ENCODE measurements at regions not wholly inside any gene's neighbourhood (a gene's known extent, or its start where the extent isn't known, plus 50 kb on each side); places are given as distances from the start of the nearest gene placed in this dataset.

- Histone ChIP-seq H3K79me2 (replicated peaks; ENCODE audit: insufficient read depth) (no peaks in the 10 kb centered on the region), H3K36me3 (ENCODE audit: insufficient read depth) (no peaks in the 10 kb centered on the region), H3K27ac (ENCODE audit: low read depth) (no peak overlapping the region), H3K9me2 (ENCODE audit: insufficient read depth) (0 out of 2 replicates have a peak, but pooled peaks cover 7% of the 10 kb centered on the region), H3K27me3 (ENCODE audit: insufficient read depth) (no peaks in the 10 kb centered on the region), H3K4me1 (ENCODE audit: insufficient read depth) (no peaks in the 10 kb centered on the region), H3F3A (replicated peaks; ENCODE audit: low read depth) (no peaks in the 10 kb centered on the region), H3K4me3 (no peak overlapping the region), H4K20me1 (replicated peaks; ENCODE audit: insufficient read depth) (no peaks in the 10 kb centered on the region), H2AFZ (no peak overlapping the region), H3K4me2 (no peak overlapping the region)
- no peak for ATAC-seq
- Mint-ChIP-seq H3K9me3 (peaks cover 26% of the 10 kb centered on the region), H3K4me3 (no peak overlapping the region), H3K4me1 (no peaks in the 10 kb centered on the region), H3K36me3 (ENCODE audit: low read depth) (peaks cover 17% of the 10 kb centered on the region), H3K27ac (no peak overlapping the region), H3K27me3 (ENCODE audit: insufficient read depth, low read depth, poor library complexity) (no peaks in the 10 kb centered on the region)
- no peak for DNase-seq (ENCODE audit: low spot score)
- TF ChIP-seq REST (IDR thresholded peaks at IDR 0.05; ENCODE audit: unreplicated experiment) (no peak), ZNF462 (CRISPR knock-in tag; IDR thresholded peaks at IDR 0.05) (no peak), STAT1 (IDR thresholded peaks at IDR 0.05; ENCODE audit: unreplicated experiment) (no peak)
Observed at GRCh38 chr10:94274142-94274787, 88.5 kb downstream of the NOC3L start.

All from GM23338 (cell line).